Smooth muscle cell (in vitro differentiated cells): ENCODE measurements at regions not wholly inside any gene's neighbourhood (a gene's known extent, or its start where the extent isn't known, plus 50 kb on each side); places are given as distances from the start of the nearest gene placed in this dataset.

Experiments
- DNase-seq: peaks from one replicate; lab custom pipeline; 2025; ENCODE audit not compliant: unreplicated experiment; lab: John Stamatoyannopoulos, UW
- H2AFZ ChIP-seq: fragments of 200-600 bp; sonication (generic); 2 replicates; pipeline ENCODE4 v1.6.0; 2016; ENCODE audit warnings: antibody characterized with exemption, low read depth, mild to moderate bottlenecking
- H3F3A ChIP-seq: fragments of 200-600 bp; sonication (generic); 2 replicates; pipeline ENCODE4 v1.6.0; 2017; ENCODE audit warnings: antibody characterized with exemption, low read depth
- H3K27ac ChIP-seq: fragments of 200-600 bp; sonication (generic); 2 replicates; pipeline ENCODE4 v1.5.1; 2016; ENCODE audit warnings: low read depth, mild to moderate bottlenecking
- H3K27me3 ChIP-seq: fragments of 200-600 bp; sonication (generic); 2 replicates; pipeline ENCODE4 v1.6.1; 2016; ENCODE audit warnings: low read depth, mild to moderate bottlenecking
- H3K36me3 ChIP-seq: fragments of 200-600 bp; sonication (generic); 2 replicates; pipeline ENCODE4 v1.5.1; 2016; ENCODE audit warnings: low read depth
- H3K4me1 ChIP-seq: fragments of 200-600 bp; sonication (generic); 2 replicates; pipeline ENCODE4 v1.5.1; 2016; ENCODE audit warnings: low read depth
- H3K4me2 ChIP-seq: fragments of 200-600 bp; sonication (generic); 2 replicates; pipeline ENCODE4 v1.6.0; 2016; ENCODE audit warnings: mild to moderate bottlenecking
- H3K4me3 ChIP-seq: fragments of 200-600 bp; sonication (generic); 2 replicates; pipeline ENCODE4 v1.5.1; 2016; ENCODE audit warnings: mild to moderate bottlenecking
- H3K79me2 ChIP-seq: fragments of 200-600 bp; sonication (generic); 2 replicates; pipeline ENCODE4 v1.6.0; 2016; ENCODE audit warnings: low read depth, mild to moderate bottlenecking
- H3K9ac ChIP-seq: fragments of 200-600 bp; sonication (generic); 2 replicates; pipeline ENCODE4 v1.6.0; 2016; ENCODE audit warnings: low read depth
- H3K9me3 ChIP-seq: fragments of 200-600 bp; sonication (generic); replicated peaks from 2 replicates; pipeline ENCODE4 v1.5.1; 2016; ENCODE audit warnings: low read depth
- H4K20me1 ChIP-seq: fragments of 200-600 bp; sonication (generic); 2 replicates; pipeline ENCODE4 v1.6.0; 2016; ENCODE audit warnings: low read depth
- CTCF ChIP-seq: fragments of 200-600 bp; sonication (generic); IDR thresholded peaks from 2 replicates; pipeline ENCODE4 v1.5.1; 2017; ENCODE audit warnings: borderline replicate concordance, mild to moderate bottlenecking, antibody characterized with exemption; ENCODE audit not compliant: insufficient read depth, poor library complexity, severe bottlenecking
- WGBS: methylation state at CpG from one replicate; pipeline ENCODE4 v1.1.7; 2016; ENCODE audit warnings: low lambda C conversion rate; 5-methylcytosine and 5-hydroxymethylcytosine counted together

GRCh38 chr1:193960499-193960898, 774.1 kb upstream of the B3GALT2 start:
- H3K9me3 ChIP-seq: no peaks in the 10 kb centered on the region
- WGBS: 33% methylated on average over 1 of the region's 1 CpG
- H3K27me3 ChIP-seq: no peaks in the 10 kb centered on the region
- no peak overlapping the region for H3K9ac ChIP-seq
- H3K4me1 ChIP-seq: no peaks in the 10 kb centered on the region
- no peak for TF ChIP-seq CTCF
- H4K20me1 ChIP-seq: no peaks in the 10 kb centered on the region
- H3K4me3 ChIP-seq: no peak overlapping the region
- H3K79me2 ChIP-seq: no peaks in the 10 kb centered on the region
- H3F3A ChIP-seq: no peaks in the 10 kb centered on the region
- no peaks in the 10 kb centered on the region for H3K36me3 ChIP-seq
- no peak overlapping the region for H3K4me2 ChIP-seq
- DNase-seq: no peak
- H2AFZ ChIP-seq: peak overlapping the region; percentile 3
- no peak overlapping the region for H3K27ac ChIP-seq

- no peak for TF ChIP-seq CTCF
- no peaks in the 10 kb centered on the region for H3K36me3 ChIP-seq
- no peak overlapping the region for H3K27ac ChIP-seq
- H3K9me3 ChIP-seq: no peaks in the 10 kb centered on the region
- no peaks in the 10 kb centered on the region for H4K20me1 ChIP-seq
- no peaks in the 10 kb centered on the region for H3K79me2 ChIP-seq
- H3K4me3 ChIP-seq: no peak overlapping the region
- H3K27me3 ChIP-seq: no peaks in the 10 kb centered on the region
- H3F3A ChIP-seq: no peaks in the 10 kb centered on the region
- no peak overlapping the region for H3K9ac ChIP-seq
- no peak overlapping the region for H2AFZ ChIP-seq
- no peak for DNase-seq
- 81% methylated on average over 2 of the region's 2 CpGs for WGBS
- no peak overlapping the region for H3K4me2 ChIP-seq
- no peaks in the 10 kb centered on the region for H3K4me1 ChIP-seq
Measured at GRCh38 chr1:193960040-193960439, 773.6 kb upstream of the B3GALT2 start.

GRCh38 chr1:193957556-193958095, 771.2 kb upstream of the B3GALT2 start:
- Histone ChIP-seq H3K79me2 (no peaks in the 10 kb centered on the region), H3F3A (no peaks in the 10 kb centered on the region), H3K4me3 (no peak overlapping the region), H3K4me1 (no peaks in the 10 kb centered on the region), H4K20me1 (no peaks in the 10 kb centered on the region), H3K9me3 (no peaks in the 10 kb centered on the region), H3K4me2 (no peak overlapping the region), H3K9ac (no peak overlapping the region), H2AFZ (no peak overlapping the region), H3K27me3 (no peaks in the 10 kb centered on the region), H3K27ac (no peak overlapping the region), H3K36me3 (no peaks in the 10 kb centered on the region)
- no peak for DNase-seq
- 77% methylated on average over 7 of the region's 7 CpGs for WGBS
- TF ChIP-seq CTCF: no peak

- H3K27me3 ChIP-seq: no peaks in the 10 kb centered on the region
- no peak overlapping the region for H3K9ac ChIP-seq
- no peaks in the 10 kb centered on the region for H4K20me1 ChIP-seq
- H3K4me3 ChIP-seq: no peak overlapping the region
- 89% methylated on average over 1 of the region's 1 CpG for WGBS
- no peak overlapping the region for H3K4me2 ChIP-seq
- no peak overlapping the region for H3K27ac ChIP-seq
- TF ChIP-seq CTCF: no peak
- H3K4me1 ChIP-seq: no peaks in the 10 kb centered on the region
- no peaks in the 10 kb centered on the region for H3F3A ChIP-seq
- no peaks in the 10 kb centered on the region for H3K79me2 ChIP-seq
- DNase-seq: no peak
- no peaks in the 10 kb centered on the region for H3K36me3 ChIP-seq
- no peaks in the 10 kb centered on the region for H3K9me3 ChIP-seq
- no peak overlapping the region for H2AFZ ChIP-seq
Measured at GRCh38 chr1:193952778-193953374, 766.5 kb upstream of the B3GALT2 start.
